SK-N-MC (cell line): ENCODE measurements at regions not wholly inside any gene's neighbourhood (a gene's known extent, or its start where the extent isn't known, plus 50 kb on each side); places are given as distances from the start of the nearest gene placed in this dataset.

Experiments used
- EZH2 ChIP-seq: fragments of 200-600 bp; sonication (generic); IDR thresholded peaks from one replicate; pipeline ENCODE4 v1.6.1; 2017; ENCODE audit warnings: antibody characterized with exemption
- FOXP2 ChIP-seq: optimal IDR thresholded peaks from 2 replicates; pipeline ENCODE3; 2011; ENCODE audit warnings: mild to moderate bottlenecking, moderate library complexity; ENCODE audit not compliant: insufficient read depth; ENCODE audit errors: extremely low read length, control extremely low read depth
- POLR2AphosphoS5 ChIP-seq: IDR thresholded peaks from 2 replicates; pipeline ENCODE4 v1.6.1; 2012; ENCODE audit warnings: mild to moderate bottlenecking, low read depth, low read length, borderline replicate concordance

- TF ChIP-seq EZH2: no peak
- no peak for TF ChIP-seq POLR2AphosphoS5
- no peak for TF ChIP-seq FOXP2
Measured at GRCh38 chr2:35220461-35220860, 1135.1 kb upstream of the CRIM1 start.
